Limb (tissue), 2 donors: ENCODE measurements at regions not wholly inside any gene's neighbourhood (a gene's known extent, or its start where the extent isn't known, plus 50 kb on each side); places are given as distances from the start of the nearest gene placed in this dataset.

ENCODE experiments used
- DNase-seq, 2 donors: peaks; one replicate each; pipeline ENCODE4 v3.0.0-alpha.2; 2016; ENCODE audit errors: extremely low spot score in 2 of 2

GRCh38 chr5:92519811-92520632 is 1061.0 kb downstream of the NR2F1-AS1 start:
- DNase-seq: no peak

DNA sequence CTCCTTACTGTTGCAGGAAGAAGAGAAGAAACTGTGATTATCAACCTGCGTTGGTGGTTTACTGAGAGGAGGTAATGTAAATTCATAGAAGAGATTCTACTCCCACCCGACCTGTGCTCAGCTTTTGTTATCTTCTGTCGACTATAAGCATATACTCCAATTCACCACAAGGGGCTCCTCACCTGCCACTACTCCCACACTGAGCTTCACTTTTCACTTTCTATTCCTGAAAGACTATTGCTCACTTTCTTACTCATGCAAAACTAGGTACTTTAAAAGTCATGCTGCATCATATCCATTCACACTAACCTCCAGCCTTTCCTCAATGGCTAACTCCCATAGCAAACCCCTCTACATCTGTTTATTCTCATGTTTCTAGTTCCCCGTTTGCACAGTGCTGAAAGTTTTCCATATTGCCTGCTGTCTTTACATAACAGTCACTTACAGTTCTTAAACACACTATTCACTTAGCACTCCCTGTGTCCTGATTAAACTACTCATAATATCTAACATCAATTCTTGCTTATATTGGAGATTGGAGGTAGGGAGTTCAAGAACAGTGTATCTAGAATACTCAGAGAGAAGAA is 1062.6 kb downstream of the NR2F1-AS1 start:
- DNase-seq: no peak

DNA sequence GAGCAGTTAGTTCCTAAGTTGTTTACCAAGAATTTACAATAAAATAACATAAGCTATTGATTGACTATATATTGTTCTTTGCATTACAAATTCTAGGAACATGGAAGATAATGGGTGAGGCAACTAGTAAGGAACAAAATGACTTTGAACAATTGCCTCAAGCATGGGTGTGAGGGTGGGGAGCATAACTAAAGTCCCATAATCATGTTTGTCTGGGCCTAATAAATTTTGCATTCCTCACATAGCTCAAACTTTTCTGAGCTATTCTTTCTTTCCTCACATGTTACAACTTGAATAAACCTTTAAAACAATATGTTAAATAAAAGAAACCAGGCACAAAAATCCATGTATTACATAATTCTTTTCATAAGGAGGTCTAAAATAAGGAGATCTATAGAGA is 1066.1 kb downstream of the NR2F1-AS1 start:
- DNase-seq: no peak

DNA sequence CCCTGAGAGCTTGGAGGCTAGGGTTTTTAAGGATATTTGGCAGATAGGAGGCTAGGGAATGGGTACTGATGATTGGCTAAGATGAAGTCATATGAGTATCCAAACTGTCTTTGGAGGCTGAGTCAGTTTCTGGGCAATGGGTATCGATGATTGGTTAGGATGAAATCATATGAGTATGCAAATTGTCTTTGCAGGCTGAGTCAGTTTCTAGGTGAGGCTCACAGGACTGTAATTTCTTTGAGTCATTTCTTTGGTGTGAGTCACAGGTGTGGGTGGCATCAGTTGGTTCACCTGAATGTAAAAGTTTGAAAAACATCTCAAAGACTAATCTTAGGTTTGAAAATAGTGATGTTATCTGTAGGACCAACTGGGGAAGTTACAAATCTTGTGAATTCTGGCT is 1068.0 kb downstream of the NR2F1-AS1 start:
- DNase-seq: no peak

DNA sequence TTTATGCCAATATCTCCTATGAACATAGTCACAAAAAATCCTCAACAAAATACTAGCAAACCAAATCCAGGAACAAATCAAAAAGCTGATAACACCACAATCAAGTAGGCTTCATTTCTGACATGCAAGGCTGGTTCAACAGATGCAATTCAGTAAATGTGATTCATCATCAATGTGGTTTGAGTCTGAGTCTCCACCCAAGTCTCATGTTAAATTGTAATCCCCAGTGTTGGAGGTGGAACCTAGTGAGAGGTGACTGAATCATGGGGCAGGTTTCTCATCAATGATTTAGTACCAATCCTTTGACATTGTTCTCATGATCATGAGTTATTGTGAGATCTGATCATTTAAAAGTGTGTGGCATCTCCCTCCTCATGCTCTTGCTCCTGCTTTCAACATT is 1072.7 kb downstream of the NR2F1-AS1 start:
- DNase-seq: no peak

DNA sequence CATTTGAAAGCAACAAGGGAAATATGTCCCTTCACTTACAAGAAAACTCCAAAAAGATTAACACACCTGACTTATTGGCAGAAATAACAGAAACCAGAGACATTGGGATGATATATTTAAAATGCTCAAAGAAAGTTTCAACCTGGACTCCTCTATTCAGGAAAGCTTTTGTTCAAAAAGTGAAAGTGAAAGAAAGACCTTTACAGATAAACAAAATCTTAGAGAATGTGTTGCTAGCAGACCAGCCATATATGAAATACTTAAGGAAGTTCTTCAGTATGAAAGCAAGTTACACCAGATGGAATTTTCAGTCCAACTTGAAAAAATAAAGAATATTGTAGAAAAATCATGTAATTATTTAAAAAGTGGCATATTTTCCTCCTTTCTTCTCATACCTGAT is 1075.1 kb downstream of the NR2F1-AS1 start:
- no peak for DNase-seq

- no peak for DNase-seq
Observed at GRCh38 chr5:92505145-92505544, 1075.9 kb downstream of the NR2F1-AS1 start.

- no peak for DNase-seq
Observed at GRCh38 chr5:92504346-92504745, 1076.7 kb downstream of the NR2F1-AS1 start.

DNA sequence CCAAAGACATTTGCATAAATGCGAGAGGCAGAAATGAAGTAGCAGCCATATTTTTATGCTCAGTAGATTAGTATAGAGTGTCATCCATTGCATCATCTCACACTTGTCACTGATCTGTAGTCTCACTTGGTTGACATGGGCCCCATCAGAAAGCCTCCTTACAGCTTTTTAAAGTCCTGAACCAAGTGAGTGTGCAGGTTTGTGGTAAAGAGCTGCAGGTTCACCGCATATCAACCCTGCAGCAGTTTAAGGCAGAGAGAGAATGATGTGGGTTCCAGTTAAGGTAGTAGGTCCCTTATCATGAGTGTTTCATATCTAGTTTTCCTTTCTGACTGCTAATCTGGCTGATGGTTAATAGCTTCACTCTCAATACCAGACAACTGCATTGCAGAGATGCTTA is 1080.3 kb downstream of the NR2F1-AS1 start:
- DNase-seq: no peak

GRCh38 chr5:92496545-92496944 is 1084.5 kb downstream of the NR2F1-AS1 start:
- DNase-seq: no peak

- no peak for DNase-seq
Observed at GRCh38 chr5:92494508-92494907, 1086.5 kb downstream of the NR2F1-AS1 start.

DNA sequence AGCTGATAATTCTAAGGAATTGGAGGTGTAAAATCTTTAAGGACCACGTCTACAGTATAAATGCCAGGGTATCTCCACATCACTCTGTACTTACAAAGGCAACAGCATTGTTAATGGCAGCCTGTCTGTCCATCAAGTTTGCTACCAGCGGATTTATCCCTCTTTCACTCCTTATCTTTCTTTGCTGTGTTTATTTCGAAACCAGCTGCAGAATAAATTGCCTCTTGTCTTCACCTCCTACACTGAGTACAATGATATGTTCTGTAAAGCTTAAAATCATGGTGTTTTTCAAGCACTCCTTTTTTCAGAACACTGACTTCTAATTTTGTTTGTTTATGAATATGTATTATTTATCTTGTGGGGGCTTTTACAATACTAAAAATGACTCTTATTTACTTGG is 1088.1 kb downstream of the NR2F1-AS1 start:
- DNase-seq: no peak

DNA sequence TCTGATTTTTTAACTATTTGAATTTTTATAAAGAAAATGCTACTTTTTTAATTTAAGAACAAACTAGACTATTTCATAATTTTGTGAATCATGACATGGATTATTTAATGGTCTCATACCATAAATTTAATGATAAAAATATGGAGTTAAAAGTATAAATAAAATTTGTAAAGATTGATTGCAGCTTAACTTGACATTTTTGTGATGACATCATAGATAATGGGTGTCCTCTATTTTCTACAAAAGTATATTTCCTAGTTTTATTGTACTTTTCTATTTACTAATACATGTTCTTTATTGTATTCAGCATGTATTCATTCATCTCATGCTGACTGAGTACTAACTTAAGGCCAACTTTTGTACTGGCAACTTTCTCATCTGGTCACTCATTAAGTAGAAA is 1096.5 kb downstream of the NR2F1-AS1 start:
- no peak for DNase-seq

- no peak for DNase-seq
Observed at GRCh38 chr5:92472981-92473566, 1090.0 kb upstream of the ARRDC3 start.

GRCh38 chr5:92471861-92472260 is 1088.7 kb upstream of the ARRDC3 start:
- no peak for DNase-seq

DNA sequence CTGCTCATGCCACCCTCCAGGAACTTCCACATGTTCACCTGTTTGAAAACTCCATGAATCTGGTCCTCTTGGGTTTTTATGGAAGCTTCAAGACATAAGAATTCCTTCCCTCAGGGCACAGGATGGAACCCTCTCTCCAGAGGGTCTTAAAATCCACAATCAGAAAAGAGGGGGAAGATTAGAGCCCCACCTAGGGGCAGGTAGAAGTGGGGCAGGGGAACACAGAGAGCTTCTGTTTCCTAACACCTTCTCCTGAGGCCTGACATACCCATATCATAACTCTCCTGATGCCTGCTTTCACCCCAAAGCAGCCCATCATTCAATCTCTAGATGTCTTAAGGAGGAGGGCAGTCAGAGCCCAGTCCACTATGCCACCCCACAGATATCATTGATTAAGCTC is 1087.7 kb upstream of the ARRDC3 start:
- DNase-seq: no peak

- DNase-seq: no peak
Observed at GRCh38 chr5:92468295-92468694, 1085.2 kb upstream of the ARRDC3 start.

GRCh38 chr5:92467695-92468094 is 1084.6 kb upstream of the ARRDC3 start:
- DNase-seq: no peak

- DNase-seq: no peak
Observed at GRCh38 chr5:92460505-92460904, 1077.4 kb upstream of the ARRDC3 start.

GRCh38 chr5:92459654-92460053 is 1076.5 kb upstream of the ARRDC3 start:
- peak in 1 of 2 donors; percentile 3 for DNase-seq

DNA sequence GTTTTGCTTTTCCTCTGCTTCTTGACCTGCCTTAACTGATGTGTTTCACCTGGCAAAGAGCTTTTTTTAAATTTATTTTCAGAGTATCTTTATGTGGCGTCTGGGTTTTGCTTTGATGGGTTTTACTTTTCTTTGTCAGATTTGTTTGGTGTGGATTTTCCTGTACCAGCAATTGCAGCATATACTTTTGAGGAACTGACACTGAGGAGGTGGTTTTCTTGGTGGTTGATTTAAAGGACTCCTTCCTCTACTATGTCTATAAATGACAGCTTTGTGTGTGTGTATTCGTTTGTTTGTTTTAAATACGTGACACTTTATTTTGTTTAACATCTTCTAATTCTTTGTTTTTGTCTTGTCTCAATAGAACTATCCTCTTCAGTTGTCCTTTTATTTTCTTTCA is 1071.9 kb upstream of the ARRDC3 start:
- DNase-seq: no peak

- no peak for DNase-seq
Observed at GRCh38 chr5:92444888-92445287, 1061.8 kb upstream of the ARRDC3 start.

DNA sequence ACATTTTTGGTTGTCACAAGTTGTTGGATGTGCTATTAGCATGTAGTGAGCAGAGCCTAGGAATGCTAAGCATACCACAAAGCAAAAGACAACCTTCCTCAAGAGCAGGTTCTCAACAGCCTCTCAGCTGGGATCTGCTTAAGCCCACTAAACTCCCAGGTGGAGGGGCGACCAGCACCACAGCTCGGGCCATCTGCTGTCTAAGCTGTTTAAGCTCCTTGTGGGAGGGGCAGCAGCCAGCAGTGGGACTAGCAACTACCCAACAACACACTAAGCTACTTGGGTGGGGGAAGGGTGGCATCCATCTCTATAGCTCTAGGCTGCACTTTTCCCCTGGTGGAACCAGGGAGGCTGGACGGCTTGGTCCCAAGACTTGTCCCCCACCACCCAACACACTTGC is 1052.7 kb upstream of the ARRDC3 start:
- no peak for DNase-seq
